Psoas muscle (tissue), 7 donors: ENCODE measurements at regions not wholly inside any gene's neighbourhood (a gene's known extent, or its start where the extent isn't known, plus 50 kb on each side); places are given as distances from the start of the nearest gene placed in this dataset.

Source experiments
- ATAC-seq, 4 donors: fragments of 200-7000 bp; cut with Tn5 transposase; one replicate each; pipeline ENCODE4 v1.9.1; 2020; ENCODE audit warnings: moderate library complexity in 3 of 4, mild to moderate bottlenecking in 2 of 4
- DNase-seq, 2 donors: peaks; one replicate each; pipeline ENCODE4 v3.0.0-alpha.2; 2020
- H3K27ac ChIP-seq: fragments of 200-600 bp; one replicate; pipeline ENCODE4 v1.8.0; 2022
- H3K27me3 ChIP-seq, 3 donors: fragments of 200-600 bp in 1 of 3; one replicate each; pipeline versions ENCODE4 v1.6.1 to v1.8.0; 2013 to 2022; ENCODE audit warnings: low read length in 2 of 3, mild to moderate bottlenecking in 2 of 3, moderate library complexity in 1 of 3; ENCODE audit not compliant: insufficient read depth in 3 of 3
- H3K36me3 ChIP-seq, 2 donors: fragments of 200-600 bp in 1 of 2; one replicate each; pipeline versions ENCODE4 v1.6.1 to v1.8.0; 2013 to 2022; ENCODE audit warnings: low read depth in 1 of 2, mild to moderate bottlenecking in 1 of 2, moderate library complexity in 1 of 2; ENCODE audit not compliant: insufficient read depth in 1 of 2
- H3K4me1 ChIP-seq: fragments of 200-600 bp; one replicate; pipeline ENCODE4 v1.8.0; 2022
- H3K4me3 ChIP-seq: fragments of 200-600 bp; one replicate; pipeline ENCODE4 v1.8.0; 2022; ENCODE audit warnings: mild to moderate bottlenecking
- H3K9me3 ChIP-seq: fragments of 200-600 bp; one replicate; pipeline ENCODE4 v1.8.0; 2022
- WGBS, 3 donors: extraction: QIAGEN DNeasy Blood & Tissue Kit; methylation state at CpG; one replicate each; pipeline versions ENCODE4 v1.1.6 to v1.1.7; 2013; 5-methylcytosine and 5-hydroxymethylcytosine counted together
- intact Hi-C, 2 donors: fragments of 100-400 bp; cut with DNase I; formaldehyde crosslinking; loops; one replicate each; pipeline versions ENCODE4 v1.11.0 to v1.14.2; 2022
- TF ChIP-seq, protein P1 (sequence below): fragments of 200-600 bp; IDR thresholded peaks from one replicate; pipeline ENCODE4 v1.8.0; 2022; ENCODE audit warnings: antibody characterized with exemption
- donor health status: healthy with polysubstance abuse.
- donor health status: DM: no; HTN: no; CAD: no; lungs with moderate emphysema.
- donor health status: Bipolar disorder and iron deficiency.
- donor health status: healthy.
- donor health status: DM: yes; HTN: yes; CAD: no.
- donor health status: DM: no; HTN: no; CAD: no.
- donor health status: DM: yes; HTN: yes; CAD: no.

DNA sequence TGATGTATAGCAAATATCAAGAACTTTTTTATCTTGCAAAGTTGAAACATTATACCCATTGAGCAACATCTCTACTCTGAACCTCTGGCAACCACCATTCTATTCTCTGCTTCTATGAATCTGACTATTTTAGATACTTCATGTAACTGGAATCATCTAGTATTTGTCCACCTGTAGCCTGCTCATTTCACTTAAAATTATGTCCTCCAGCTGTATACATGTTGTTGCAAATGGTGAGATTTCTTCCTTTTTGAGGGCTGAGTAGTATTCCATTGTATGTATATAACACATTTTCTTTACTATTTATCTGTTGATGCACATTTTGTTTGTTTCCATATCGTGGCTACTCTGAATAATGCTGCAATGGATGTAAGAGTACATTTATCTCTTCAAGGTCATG, 476.3 kb upstream of the LRRC4C start:
- Histone ChIP-seq H3K27me3 (no peaks in the 10 kb centered on the region), H3K36me3 (no peaks in the 10 kb centered on the region), H3K4me1 (no peaks in the 10 kb centered on the region), H3K9me3 (peaks cover 10% of the 10 kb centered on the region), H3K27ac (no peak overlapping the region), H3K4me3 (no peak overlapping the region)
- whole genome bisulfite sequencing, 3 donors, result 59 to 65% (median 65%) methylated on average over 1 of the region's 1 CpG
- ATAC-seq, result no peak
- intact Hi-C loops, result no loop called here
- TF ChIP-seq, protein P1, sequence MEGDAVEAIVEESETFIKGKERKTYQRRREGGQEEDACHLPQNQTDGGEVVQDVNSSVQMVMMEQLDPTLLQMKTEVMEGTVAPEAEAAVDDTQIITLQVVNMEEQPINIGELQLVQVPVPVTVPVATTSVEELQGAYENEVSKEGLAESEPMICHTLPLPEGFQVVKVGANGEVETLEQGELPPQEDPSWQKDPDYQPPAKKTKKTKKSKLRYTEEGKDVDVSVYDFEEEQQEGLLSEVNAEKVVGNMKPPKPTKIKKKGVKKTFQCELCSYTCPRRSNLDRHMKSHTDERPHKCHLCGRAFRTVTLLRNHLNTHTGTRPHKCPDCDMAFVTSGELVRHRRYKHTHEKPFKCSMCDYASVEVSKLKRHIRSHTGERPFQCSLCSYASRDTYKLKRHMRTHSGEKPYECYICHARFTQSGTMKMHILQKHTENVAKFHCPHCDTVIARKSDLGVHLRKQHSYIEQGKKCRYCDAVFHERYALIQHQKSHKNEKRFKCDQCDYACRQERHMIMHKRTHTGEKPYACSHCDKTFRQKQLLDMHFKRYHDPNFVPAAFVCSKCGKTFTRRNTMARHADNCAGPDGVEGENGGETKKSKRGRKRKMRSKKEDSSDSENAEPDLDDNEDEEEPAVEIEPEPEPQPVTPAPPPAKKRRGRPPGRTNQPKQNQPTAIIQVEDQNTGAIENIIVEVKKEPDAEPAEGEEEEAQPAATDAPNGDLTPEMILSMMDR, result no peak
- DNase-seq, result no peak

DNA sequence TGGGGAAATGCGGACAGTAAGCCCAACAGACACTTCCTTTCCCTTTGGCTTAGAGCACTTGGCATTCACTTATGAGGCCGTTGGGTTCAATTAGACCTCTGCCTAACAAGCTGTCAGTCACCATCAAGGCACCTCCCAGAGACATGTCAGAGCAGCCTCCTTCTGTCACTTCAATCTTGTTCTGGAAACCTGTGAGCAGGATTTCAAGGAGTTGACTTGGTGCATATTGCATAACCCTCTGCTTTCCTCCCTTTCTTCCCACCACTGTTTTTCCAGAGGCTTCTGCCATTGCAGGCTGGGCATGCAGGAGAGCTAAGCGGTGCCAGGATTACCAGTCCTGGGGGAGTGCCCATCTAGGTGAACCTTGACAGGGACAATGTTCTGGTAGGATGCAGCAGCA, 484.2 kb upstream of the LRRC4C start:
- intact Hi-C loops, result no loop called here
- TF ChIP-seq, protein P1, result no peak
- no peak overlapping the region for H3K27ac ChIP-seq
- no peaks in the 10 kb centered on the region for H3K36me3 ChIP-seq
- H3K9me3 ChIP-seq, result no peaks in the 10 kb centered on the region
- H3K4me1 ChIP-seq, result no peaks in the 10 kb centered on the region
- H3K4me3 ChIP-seq, result no peak overlapping the region
- no peaks in the 10 kb centered on the region for H3K27me3 ChIP-seq
- WGBS, 3 donors, result 59 to 65% (median 61%) methylated on average over 3 of the region's 3 CpGs
- DNase-seq (no peak), ATAC-seq (no peak)

DNA sequence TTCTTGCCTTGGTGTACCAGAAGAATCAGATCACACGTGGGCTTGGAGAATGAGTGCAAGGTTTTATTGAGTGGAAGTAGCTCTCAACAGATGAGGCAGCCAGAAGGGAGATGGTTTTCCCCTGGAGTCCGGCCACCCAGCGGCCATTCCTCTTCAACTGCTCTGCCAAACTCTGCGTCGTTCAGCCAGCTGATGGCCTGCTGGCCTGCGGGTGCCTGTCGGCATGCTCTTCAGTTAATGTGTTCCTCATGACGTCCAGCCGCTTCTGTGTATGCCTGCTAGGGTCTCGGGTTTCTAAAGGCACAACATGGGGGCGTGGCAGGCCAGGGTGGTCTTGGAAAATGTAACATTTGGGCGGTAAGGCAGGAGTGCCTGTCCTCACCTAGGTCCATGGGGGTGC, 487.9 kb upstream of the LRRC4C start:
- H3K4me3 ChIP-seq, result no peak overlapping the region

DNA sequence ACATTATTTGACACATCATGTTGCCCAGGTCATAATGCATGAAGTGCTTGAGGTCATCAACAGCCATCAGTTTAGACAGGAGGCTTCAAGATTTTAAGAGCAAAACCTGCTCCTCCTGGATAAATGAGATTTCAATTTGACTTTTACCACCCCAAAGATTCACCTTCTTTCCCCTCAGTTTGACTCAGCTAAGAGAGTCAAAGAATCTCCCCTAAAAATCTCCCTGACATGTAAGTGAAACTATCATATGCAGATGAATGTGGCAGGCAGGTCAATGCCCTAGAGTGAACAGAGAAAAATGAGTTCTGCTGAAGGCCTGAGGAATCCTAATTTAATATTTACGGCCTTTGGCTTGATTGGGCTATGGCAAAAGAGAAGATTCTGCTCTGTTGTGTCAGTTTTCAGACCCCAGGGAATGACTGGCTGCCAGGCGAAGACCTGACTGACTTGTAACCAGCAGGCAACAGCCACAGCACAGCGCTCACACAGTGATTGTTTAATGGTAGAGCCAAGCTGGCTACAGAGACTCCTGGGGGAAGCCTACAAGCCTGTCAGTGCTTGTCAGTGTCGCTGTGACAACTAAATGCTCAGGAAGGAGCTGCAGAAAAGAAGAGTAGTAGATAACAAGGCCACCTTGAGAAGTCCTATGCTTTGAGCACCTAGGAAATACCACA, 491.2 kb upstream of the LRRC4C start:
- Histone ChIP-seq H3K9me3 (no peaks in the 10 kb centered on the region), H3K27me3 (no peaks in the 10 kb centered on the region), H3K4me1 (no peaks in the 10 kb centered on the region), H3K36me3 (no peaks in the 10 kb centered on the region), H3K27ac (no peak overlapping the region), H3K4me3 (no peak overlapping the region)
- intact Hi-C loops, result no loop called here
- 67 to 79% (median 72%) methylated on average over 4 of the region's 4 CpGs for WGBS, 3 donors
- DNase-seq, result no peak
- TF ChIP-seq, protein P1, result no peak
- no peak for ATAC-seq

More for the DNA sequence above, 487.9 kb upstream of the LRRC4C start:
- TF ChIP-seq, protein P1, result no peak
- intact Hi-C loops, result no loop called here
- WGBS, 3 donors, result 26 to 45% (median 29%) methylated on average over 12 of the region's 12 CpGs
- ATAC-seq, result no peak
- H3K36me3 ChIP-seq, result no peaks in the 10 kb centered on the region
- no peaks in the 10 kb centered on the region for H3K9me3 ChIP-seq
- no peaks in the 10 kb centered on the region for H3K4me1 ChIP-seq
- no peaks in the 10 kb centered on the region for H3K27me3 ChIP-seq
- DNase-seq, result no peak
- H3K27ac ChIP-seq, result no peak overlapping the region

DNA sequence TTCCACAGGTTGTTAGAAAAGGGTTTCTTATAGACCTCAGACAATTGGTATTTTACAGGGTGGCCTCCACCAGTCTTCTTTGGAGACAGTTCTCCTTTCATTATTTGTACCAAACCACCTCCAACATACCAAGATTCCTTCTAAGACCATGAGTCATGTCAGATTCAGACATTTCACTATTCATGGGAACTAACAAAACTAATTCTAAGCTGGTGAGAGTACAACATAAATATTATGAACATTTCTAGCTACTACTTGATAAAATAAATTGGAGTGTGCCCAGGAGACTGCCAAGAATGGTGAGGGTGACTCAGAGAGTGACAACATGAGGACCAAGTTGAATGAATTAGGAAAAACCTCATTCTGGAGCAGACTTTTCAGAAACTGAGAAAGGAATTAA, 494.6 kb upstream of the LRRC4C start:
- ATAC-seq, result no peak
- TF ChIP-seq, protein P1, result no peak
- H3K27ac ChIP-seq, result no peak overlapping the region

More for the DNA sequence above, 494.6 kb upstream of the LRRC4C start:
- Histone ChIP-seq H3K27me3 (no peaks in the 10 kb centered on the region), H3K36me3 (no peaks in the 10 kb centered on the region), H3K9me3 (no peaks in the 10 kb centered on the region), H3K4me1 (no peaks in the 10 kb centered on the region), H3K4me3 (no peak overlapping the region)
- DNase-seq, result no peak
- intact Hi-C loops, result no loop called here
